ENCODE measurements at regions not wholly inside any gene's neighbourhood (a gene's known extent, or its start where the extent isn't known, plus 50 kb on each side); places are given as distances from the start of the nearest gene placed in this dataset.

- H3K27me3 Mint-ChIP-seq: peaks cover 0 to 8% (median 0%) of the 10 kb centered on the region in 5 donors
- Histone ChIP-seq H3K27ac (ENCODE audit: low read depth, low read length) (no peak overlapping the region), H3K27me3 (ENCODE audit: control insufficient read depth in 2 of 2, insufficient read depth in 2 of 2, low read length in 2 of 2) (no peaks in the 10 kb centered on the region), H3K9me3 (ENCODE audit: control insufficient read depth in 2 of 3, low read length in 3 of 3) (no peaks in the 10 kb centered on the region), H3K4me1 (ENCODE audit: control insufficient read depth in 2 of 2, insufficient read depth in 2 of 2, low read length in 2 of 2) (no peaks in the 10 kb centered on the region), H3K4me3 (ENCODE audit: low read length) (no peak overlapping the region), H3K36me3 (ENCODE audit: control insufficient read depth in 2 of 3, insufficient read depth in 3 of 3, low read length in 3 of 3) (no peaks in the 10 kb centered on the region)
- peak in 5 of 9 donors; percentile 24 to 47 (median 43) for DNase-seq
- ChIA-PET CTCF (interaction anchor here (0.6 to 2.2 kb wide), 16 partner anchors 9 to 161 kb away, joined by 3 to 62 read pairs (median 4); partner anchors contain the start of gene MPP7), POLR2A (interaction anchor here (0.6 to 0.9 kb wide), 3 partner anchors 52 to 84 kb away, joined by 3 to 4 read pairs (median 4); partner anchors contain the start of gene MPP7)
- H3K4me3 Mint-ChIP-seq: no peak overlapping the region
- intact Hi-C loops (cut with micrococcal nuclease): loop anchor here (1.0 kb wide), 5 partner anchors 50 to 144 kb away; no protein-coding TSS in a partner anchor
- peaks cover 10 to 72% (median 50%) of the 10 kb centered on the region in 7 donors for H3K4me1 Mint-ChIP-seq
- peaks cover 0 to 7% (median 1%) of the 10 kb centered on the region in 11 donors for H3K9me3 Mint-ChIP-seq
- H3K36me3 Mint-ChIP-seq: peaks cover 0 to 6% (median 2%) of the 10 kb centered on the region in 5 donors
- peak; percentile 57 for ATAC-seq
- peak overlapping the region in 5 of 9 donors; percentile 3 to 80 (median 29) for H3K27ac Mint-ChIP-seq
Observed at GRCh38 chr10:28250782-28251181, 52.1 kb downstream of the MPP7 start.

- CTCF ChIA-PET: interaction anchor here (0.7 to 2.2 kb wide), 10 partner anchors 51 to 160 kb away, joined by 3 to 62 read pairs (median 4); partner anchors contain the start of gene MPP7
- no peak for ATAC-seq
- peaks cover 0 to 11% (median 6%) of the 10 kb centered on the region in 5 donors for H3K36me3 Mint-ChIP-seq
- Histone ChIP-seq H3K27ac (ENCODE audit: low read depth, low read length) (no peak overlapping the region), H3K36me3 (ENCODE audit: control insufficient read depth in 2 of 3, insufficient read depth in 3 of 3, low read length in 3 of 3) (no peaks in the 10 kb centered on the region), H3K9me3 (ENCODE audit: control insufficient read depth in 2 of 3, low read length in 3 of 3) (no peaks in the 10 kb centered on the region), H3K27me3 (ENCODE audit: control insufficient read depth in 2 of 2, insufficient read depth in 2 of 2, low read length in 2 of 2) (no peaks in the 10 kb centered on the region), H3K4me3 (ENCODE audit: low read length) (no peak overlapping the region), H3K4me1 (ENCODE audit: control insufficient read depth in 2 of 2, insufficient read depth in 2 of 2, low read length in 2 of 2) (no peaks in the 10 kb centered on the region)
- POLR2A ChIA-PET: interaction anchor here (0.6 to 0.9 kb wide), 3 partner anchors 53 to 84 kb away, joined by 3 to 4 read pairs (median 4); partner anchors contain the start of gene MPP7
- peaks cover 0 to 11% (median 3%) of the 10 kb centered on the region in 11 donors for H3K9me3 Mint-ChIP-seq
- no peak overlapping the region for H3K4me3 Mint-ChIP-seq
- peak overlapping the region in 5 of 9 donors; percentile 3 to 80 (median 29) for H3K27ac Mint-ChIP-seq
- no peak for DNase-seq
- intact Hi-C loops (cut with micrococcal nuclease): loop anchor here (1.0 kb wide), 4 partner anchors 50 to 132 kb away; no protein-coding TSS in a partner anchor
- peaks cover 11 to 72% (median 50%) of the 10 kb centered on the region in 7 donors for H3K4me1 Mint-ChIP-seq
- H3K27me3 Mint-ChIP-seq: peaks cover 0 to 12% (median 0%) of the 10 kb centered on the region in 5 donors
Observed at GRCh38 chr10:28250358-28250757, 52.5 kb downstream of the MPP7 start.

- Mint-ChIP-seq H3K27ac (peak overlapping the region in 1 of 9 donors; percentile 34), H3K27me3 (peaks cover 0 to 15% (median 0%) of the 10 kb centered on the region in 5 donors), H3K4me3 (no peak overlapping the region), H3K36me3 (peaks cover 4 to 18% (median 12%) of the 10 kb centered on the region in 5 donors), H3K9me3 (peaks cover 0 to 14% (median 4%) of the 10 kb centered on the region in 11 donors), H3K4me1 (peaks cover 11 to 75% (median 54%) of the 10 kb centered on the region in 7 donors)
- CTCF ChIA-PET: interaction anchor here (1.1 to 3.9 kb wide), 2 partner anchors 131 to 143 kb away, joined by 3 to 33 read pairs; no protein-coding TSS in a partner anchor
- no peaks in the 10 kb centered on the region for H3K27me3 ChIP-seq (ENCODE audit: control insufficient read depth in 2 of 2, insufficient read depth in 2 of 2, low read length in 2 of 2)
- DNase-seq: no peak
- H3K36me3 ChIP-seq (ENCODE audit: control insufficient read depth in 2 of 3, insufficient read depth in 3 of 3, low read length in 3 of 3): no peaks in the 10 kb centered on the region
- intact Hi-C loops (cut with micrococcal nuclease): loop anchor here (2.0 to 10.0 kb wide), 2 partner anchors 85 to 875 kb away; no protein-coding TSS in a partner anchor
- no peaks in the 10 kb centered on the region for H3K9me3 ChIP-seq (ENCODE audit: control insufficient read depth in 2 of 3, low read length in 3 of 3)
- H3K4me1 ChIP-seq (ENCODE audit: control insufficient read depth in 2 of 2, insufficient read depth in 2 of 2, low read length in 2 of 2): no peaks in the 10 kb centered on the region
- no peak overlapping the region for H3K27ac ChIP-seq (ENCODE audit: low read depth, low read length)
- no peak for ATAC-seq
- H3K4me3 ChIP-seq (ENCODE audit: low read length): no peak overlapping the region
- POLR2A ChIA-PET: no interaction called here
Observed at GRCh38 chr10:28249512-28249911, 53.4 kb downstream of the MPP7 start.

GRCh38 chr10:28248092-28248491, 54.8 kb downstream of the MPP7 start:
- Histone ChIP-seq H3K27ac (ENCODE audit: low read depth, low read length) (no peak overlapping the region), H3K4me3 (ENCODE audit: low read length) (no peak overlapping the region), H3K4me1 (ENCODE audit: control insufficient read depth in 2 of 2, insufficient read depth in 2 of 2, low read length in 2 of 2) (peaks cover 0 to 3% of the 10 kb centered on the region in 2 donors), H3K36me3 (ENCODE audit: control insufficient read depth in 2 of 3, insufficient read depth in 3 of 3, low read length in 3 of 3) (no peaks in the 10 kb centered on the region), H3K27me3 (ENCODE audit: control insufficient read depth in 2 of 2, insufficient read depth in 2 of 2, low read length in 2 of 2) (no peaks in the 10 kb centered on the region), H3K9me3 (ENCODE audit: control insufficient read depth in 2 of 3, low read length in 3 of 3) (no peaks in the 10 kb centered on the region)
- intact Hi-C loops (cut with micrococcal nuclease): loop anchor here (2.0 to 10.0 kb wide), 2 partner anchors 87 to 873 kb away; no protein-coding TSS in a partner anchor
- ChIA-PET CTCF (interaction anchor here (0.6 to 3.9 kb wide), 4 partner anchors 57 to 146 kb away, joined by 3 to 33 read pairs (median 4); no protein-coding TSS in a partner anchor), POLR2A (interaction anchor here (1.6 to 2.5 kb wide), 3 partner anchors 53 to 133 kb away, joined by 4 to 10 read pairs (median 6); partner anchors contain the start of gene MPP7)
- Mint-ChIP-seq H3K27me3 (peaks cover 0 to 12% (median 0%) of the 10 kb centered on the region in 5 donors), H3K4me3 (peak overlapping the region in 8 of 10 donors; percentile 5 to 58 (median 15)), H3K4me1 (peaks cover 11 to 73% (median 57%) of the 10 kb centered on the region in 7 donors), H3K9me3 (peaks cover 0 to 14% (median 4%) of the 10 kb centered on the region in 11 donors), H3K27ac (peak overlapping the region in 7 of 9 donors; percentile 0 to 65 (median 38)), H3K36me3 (peaks cover 4 to 18% (median 12%) of the 10 kb centered on the region in 5 donors)
- DNase-seq (no peak), ATAC-seq (peak; percentile 59)

- intact Hi-C loops (cut with micrococcal nuclease): loop anchor here in 1 of 2 donors (10.0 kb wide), 1 partner anchor 871 kb away; no protein-coding TSS in a partner anchor
- no peaks in the 10 kb centered on the region for H3K9me3 ChIP-seq (ENCODE audit: control insufficient read depth in 2 of 3, low read length in 3 of 3)
- ATAC-seq: no peak
- H3K27me3 Mint-ChIP-seq: peaks cover 0 to 12% (median 0%) of the 10 kb centered on the region in 5 donors
- H3K4me3 Mint-ChIP-seq: peak overlapping the region in 3 of 10 donors; percentile 2 to 62 (median 6)
- H3K27ac ChIP-seq (ENCODE audit: low read depth, low read length): no peak overlapping the region
- H3K4me1 Mint-ChIP-seq: peaks cover 13 to 75% (median 54%) of the 10 kb centered on the region in 7 donors
- peaks cover 0 to 14% (median 4%) of the 10 kb centered on the region in 11 donors for H3K9me3 Mint-ChIP-seq
- peaks cover 4 to 18% (median 12%) of the 10 kb centered on the region in 5 donors for H3K36me3 Mint-ChIP-seq
- H3K27me3 ChIP-seq (ENCODE audit: control insufficient read depth in 2 of 2, insufficient read depth in 2 of 2, low read length in 2 of 2): no peaks in the 10 kb centered on the region
- no peaks in the 10 kb centered on the region for H3K36me3 ChIP-seq (ENCODE audit: control insufficient read depth in 2 of 3, insufficient read depth in 3 of 3, low read length in 3 of 3)
- H3K4me3 ChIP-seq (ENCODE audit: low read length): no peak overlapping the region
- H3K4me1 ChIP-seq (ENCODE audit: control insufficient read depth in 2 of 2, insufficient read depth in 2 of 2, low read length in 2 of 2): peaks cover 0 to 12% of the 10 kb centered on the region in 2 donors
- DNase-seq: no peak
- CTCF ChIA-PET: interaction anchor here (0.7 to 3.9 kb wide), 2 partner anchors 135 to 1087 kb away, joined by 3 to 33 read pairs; no protein-coding TSS in a partner anchor
- H3K27ac Mint-ChIP-seq: peak overlapping the region in 4 of 9 donors; percentile 14 to 56 (median 31)
- POLR2A ChIA-PET: interaction anchor here (0.7 to 2.5 kb wide), 2 partner anchors 95 to 135 kb away, joined by 3 to 10 read pairs; no protein-coding TSS in a partner anchor
Observed at GRCh38 chr10:28246023-28246422, 56.8 kb downstream of the MPP7 start.

- Histone ChIP-seq H3K27ac (ENCODE audit: low read depth, low read length) (no peak overlapping the region), H3K9me3 (ENCODE audit: control insufficient read depth in 2 of 3, low read length in 3 of 3) (no peaks in the 10 kb centered on the region), H3K4me3 (ENCODE audit: low read length) (no peak overlapping the region), H3K36me3 (ENCODE audit: control insufficient read depth in 2 of 3, insufficient read depth in 3 of 3, low read length in 3 of 3) (no peaks in the 10 kb centered on the region), H3K27me3 (ENCODE audit: control insufficient read depth in 2 of 2, insufficient read depth in 2 of 2, low read length in 2 of 2) (no peaks in the 10 kb centered on the region), H3K4me1 (ENCODE audit: control insufficient read depth in 2 of 2, insufficient read depth in 2 of 2, low read length in 2 of 2) (peaks cover 0 to 12% of the 10 kb centered on the region in 2 donors)
- intact Hi-C loops (cut with micrococcal nuclease): loop anchor here (2.0 to 10.0 kb wide), 6 partner anchors 288 to 869 kb away; partner anchors contain the start of gene WAC (in 1 of the 2)
- peaks cover 4 to 18% (median 12%) of the 10 kb centered on the region in 5 donors for H3K36me3 Mint-ChIP-seq
- ATAC-seq (no peak), DNase-seq (no peak)
- no peak overlapping the region for H3K4me3 Mint-ChIP-seq
- POLR2A ChIA-PET: no interaction called here
- peaks cover 0 to 12% (median 0%) of the 10 kb centered on the region in 5 donors for H3K27me3 Mint-ChIP-seq
- peaks cover 13 to 71% (median 54%) of the 10 kb centered on the region in 7 donors for H3K4me1 Mint-ChIP-seq
- peak overlapping the region in 4 of 9 donors; percentile 17 to 67 (median 36) for H3K27ac Mint-ChIP-seq
- H3K9me3 Mint-ChIP-seq: peaks cover 0 to 14% (median 4%) of the 10 kb centered on the region in 11 donors
- CTCF ChIA-PET: interaction anchor here (1.0 to 1.3 kb wide), 2 partner anchors 138 to 502 kb away, joined by 4 to 5 read pairs; no protein-coding TSS in a partner anchor
Observed at GRCh38 chr10:28243923-28244322, 58.9 kb downstream of the MPP7 start.
